ENCODE measurements at regions not wholly inside any gene's neighbourhood (a gene's known extent, or its start where the extent isn't known, plus 50 kb on each side); places are given as distances from the start of the nearest gene placed in this dataset.

GRCh38 chr15:66893294-66893693 is 172.1 kb upstream of the SMAD3 start:
- TF ChIP-seq CTCF (conservative IDR thresholded peaks at IDR 0.05 in 1 of 2, IDR thresholded peaks at IDR 0.05 in 1 of 2; ENCODE audit: extremely low read depth in 1 of 2, insufficient read depth in 1 of 2, low read depth in 1 of 2, low read length in 2 of 2) (no peak), EZH2 (IDR thresholded peaks at IDR 0.05; ENCODE audit: borderline replicate concordance, low read length) (no peak)

All from mammary epithelial cell (primary cell).